ENCODE measurements at regions not wholly inside any gene's neighbourhood (a gene's known extent, or its start where the extent isn't known, plus 50 kb on each side); places are given as distances from the start of the nearest gene placed in this dataset.

DNA sequence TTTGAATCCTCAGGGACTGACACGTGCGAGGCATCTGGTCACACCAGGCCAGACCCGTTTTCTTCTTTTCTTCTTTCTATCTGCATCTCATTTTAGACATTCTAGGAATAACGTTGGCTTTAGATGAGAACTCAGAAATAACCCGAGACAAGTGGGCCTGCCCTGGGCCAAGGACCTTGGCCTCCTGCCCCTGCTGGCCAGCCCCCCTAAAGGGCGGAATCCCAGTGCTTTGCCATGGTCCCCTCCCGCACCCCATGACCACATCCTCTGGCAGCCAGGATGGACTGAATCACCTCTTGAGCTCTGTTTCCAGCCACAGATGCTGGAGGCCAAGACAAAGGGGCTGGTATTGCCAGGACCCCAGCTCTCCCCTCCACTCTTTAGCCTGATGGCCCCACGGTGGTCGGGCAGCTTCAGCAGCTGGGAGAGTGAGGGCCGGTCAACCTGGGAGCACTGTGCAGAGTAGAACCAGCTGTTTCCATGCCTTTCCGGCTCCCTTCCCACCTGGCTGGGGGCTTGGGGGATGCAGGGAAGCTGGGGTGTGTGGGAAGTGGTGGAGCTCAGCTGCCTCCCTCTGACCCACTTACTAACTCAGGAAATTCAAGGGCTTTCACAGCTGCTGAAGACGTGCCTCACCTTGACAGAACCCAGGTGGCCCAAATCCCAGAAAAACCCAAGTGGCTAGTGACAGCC lies 190.9 kb downstream of the FAM43A start:
- Mint-ChIP-seq H3K4me3 (no peak overlapping the region), H3K36me3 (no peaks in the 10 kb centered on the region), H3K27ac (no peak overlapping the region), H3K4me1 (peaks cover 14 to 20% of the 10 kb centered on the region in 2 donors), H3K27me3 (ENCODE audit: low read depth in 2 of 2) (peaks cover 8 to 9% of the 10 kb centered on the region in 2 donors), H3K9me3 (no peaks in the 10 kb centered on the region)
- TF ChIP-seq, protein P1, sequence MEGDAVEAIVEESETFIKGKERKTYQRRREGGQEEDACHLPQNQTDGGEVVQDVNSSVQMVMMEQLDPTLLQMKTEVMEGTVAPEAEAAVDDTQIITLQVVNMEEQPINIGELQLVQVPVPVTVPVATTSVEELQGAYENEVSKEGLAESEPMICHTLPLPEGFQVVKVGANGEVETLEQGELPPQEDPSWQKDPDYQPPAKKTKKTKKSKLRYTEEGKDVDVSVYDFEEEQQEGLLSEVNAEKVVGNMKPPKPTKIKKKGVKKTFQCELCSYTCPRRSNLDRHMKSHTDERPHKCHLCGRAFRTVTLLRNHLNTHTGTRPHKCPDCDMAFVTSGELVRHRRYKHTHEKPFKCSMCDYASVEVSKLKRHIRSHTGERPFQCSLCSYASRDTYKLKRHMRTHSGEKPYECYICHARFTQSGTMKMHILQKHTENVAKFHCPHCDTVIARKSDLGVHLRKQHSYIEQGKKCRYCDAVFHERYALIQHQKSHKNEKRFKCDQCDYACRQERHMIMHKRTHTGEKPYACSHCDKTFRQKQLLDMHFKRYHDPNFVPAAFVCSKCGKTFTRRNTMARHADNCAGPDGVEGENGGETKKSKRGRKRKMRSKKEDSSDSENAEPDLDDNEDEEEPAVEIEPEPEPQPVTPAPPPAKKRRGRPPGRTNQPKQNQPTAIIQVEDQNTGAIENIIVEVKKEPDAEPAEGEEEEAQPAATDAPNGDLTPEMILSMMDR (IDR thresholded peaks at IDR 0.05), result no peak
- no peaks in the 10 kb centered on the region for H3K27me3 ChIP-seq (ENCODE audit: control insufficient read depth, insufficient read depth, low read length)
- WGBS (ENCODE audit: insufficient coverage), result 85% methylated on average over 12 of the region's 12 CpGs
- DNase-seq, result no peak
- intact Hi-C loops (cut with micrococcal nuclease), result no loop called here
- ATAC-seq, result no peak
- H3K4me3 ChIP-seq (ENCODE audit: low read length), result no peak overlapping the region
- no peak overlapping the region for H3K27ac ChIP-seq (ENCODE audit: low read length)
- H3K36me3 ChIP-seq (ENCODE audit: control insufficient read depth, insufficient read depth, low read length), result no peaks in the 10 kb centered on the region
- H3K4me1 ChIP-seq (ENCODE audit: control insufficient read depth, insufficient read depth, low read length), result peaks cover 30% of the 10 kb centered on the region
- H3K9me3 ChIP-seq (ENCODE audit: control insufficient read depth, insufficient read depth, low read length), result no peaks in the 10 kb centered on the region

DNA sequence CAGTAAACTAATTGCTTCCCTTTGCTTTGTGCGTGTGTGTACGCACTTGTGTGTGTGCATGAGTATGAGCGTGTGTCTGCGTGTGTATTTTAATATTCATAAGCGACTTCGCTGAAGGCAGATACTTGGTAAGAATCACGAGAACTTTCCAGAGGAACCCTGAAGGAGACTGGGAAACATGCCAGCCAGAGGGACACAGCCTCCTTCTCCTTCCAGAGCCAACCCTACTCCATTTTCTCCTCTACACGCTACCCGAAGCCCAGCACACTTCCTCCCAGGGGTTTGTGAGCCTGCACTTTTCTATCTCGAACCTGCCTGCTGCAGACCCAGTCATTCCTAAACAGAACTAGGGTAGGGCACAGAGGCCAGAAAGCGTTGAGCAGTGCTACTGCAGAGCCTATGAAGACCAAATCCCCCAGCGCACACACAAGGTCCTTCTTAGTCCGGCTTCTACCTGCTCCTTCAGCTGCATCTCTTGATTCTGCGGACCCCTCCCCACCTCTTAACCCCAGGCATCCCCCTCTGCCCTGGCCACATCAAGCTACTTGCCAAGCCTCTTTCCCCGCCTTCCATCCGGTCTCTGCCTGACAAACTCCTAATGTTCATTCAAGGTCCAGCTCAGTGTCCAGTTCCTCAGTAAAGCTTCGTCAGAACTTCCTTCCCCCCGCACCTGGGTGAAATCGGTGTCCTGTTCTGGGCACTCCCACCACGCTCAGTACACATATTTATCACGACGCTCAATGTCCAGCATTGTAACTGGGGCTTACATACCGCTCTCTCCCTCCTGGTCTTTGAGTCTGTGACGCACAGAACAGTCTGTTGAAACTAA lies 191.8 kb downstream of the FAM43A start:
- Mint-ChIP-seq H3K9me3 (no peaks in the 10 kb centered on the region), H3K4me1 (peaks cover 14 to 15% of the 10 kb centered on the region in 2 donors), H3K27me3 (ENCODE audit: low read depth in 2 of 2) (peaks cover 8 to 9% of the 10 kb centered on the region in 2 donors), H3K36me3 (no peaks in the 10 kb centered on the region), H3K27ac (no peak overlapping the region), H3K4me3 (no peak overlapping the region)
- 88% methylated on average over 24 of the region's 24 CpGs for WGBS (ENCODE audit: insufficient coverage)
- no peaks in the 10 kb centered on the region for H3K9me3 ChIP-seq (ENCODE audit: control insufficient read depth, insufficient read depth, low read length)
- H3K27ac ChIP-seq (ENCODE audit: low read length), result no peak overlapping the region
- DNase-seq, result no peak
- peaks cover 24% of the 10 kb centered on the region for H3K4me1 ChIP-seq (ENCODE audit: control insufficient read depth, insufficient read depth, low read length)
- no peak for ATAC-seq
- intact Hi-C loops (cut with micrococcal nuclease), result no loop called here
- TF ChIP-seq, protein P1 (IDR thresholded peaks at IDR 0.05), result no peak
- H3K36me3 ChIP-seq (ENCODE audit: control insufficient read depth, insufficient read depth, low read length), result no peaks in the 10 kb centered on the region
- no peak overlapping the region for H3K4me3 ChIP-seq (ENCODE audit: low read length)
- H3K27me3 ChIP-seq (ENCODE audit: control insufficient read depth, insufficient read depth, low read length), result no peaks in the 10 kb centered on the region

DNA sequence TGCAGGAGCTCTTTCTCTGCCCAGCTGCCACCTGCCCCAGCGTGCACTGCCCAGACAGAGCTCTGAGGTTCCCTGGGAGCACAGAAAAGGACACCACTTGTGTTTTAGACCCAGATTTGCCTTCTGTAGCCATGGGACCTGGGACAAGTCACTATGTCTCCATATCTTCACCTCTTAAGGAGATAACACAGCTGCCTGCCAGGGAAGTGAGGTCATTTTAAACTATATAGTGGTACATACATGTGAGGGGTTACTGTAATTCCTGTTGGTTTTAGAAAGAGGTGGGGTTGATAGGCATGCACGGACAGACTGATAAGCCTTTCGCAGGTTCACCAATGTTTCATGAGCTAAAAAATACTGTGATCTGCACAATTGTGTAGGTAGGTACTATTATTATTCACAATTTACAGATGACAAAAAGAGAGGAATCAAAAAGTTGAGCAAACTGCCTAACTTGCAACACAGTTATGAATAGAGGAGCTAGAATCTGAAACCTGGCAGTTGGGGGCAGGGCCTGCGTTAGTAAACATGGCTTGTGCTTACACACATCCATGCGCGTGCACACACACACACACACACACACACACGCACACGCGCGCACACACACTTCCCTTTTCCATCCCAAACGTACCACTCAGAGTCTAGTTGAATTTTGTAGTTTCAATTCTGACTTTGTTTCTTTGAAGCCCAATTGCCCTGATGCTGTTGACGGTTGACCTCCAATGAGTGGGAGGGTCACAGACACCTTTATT lies 193.6 kb downstream of the FAM43A start:
- Histone ChIP-seq H3K27me3 (ENCODE audit: control insufficient read depth, insufficient read depth, low read length) (no peaks in the 10 kb centered on the region), H3K36me3 (ENCODE audit: control insufficient read depth, insufficient read depth, low read length) (no peaks in the 10 kb centered on the region), H3K27ac (ENCODE audit: low read length) (no peak overlapping the region), H3K4me1 (ENCODE audit: control insufficient read depth, insufficient read depth, low read length) (peaks cover 24% of the 10 kb centered on the region), H3K4me3 (ENCODE audit: low read length) (no peak overlapping the region), H3K9me3 (ENCODE audit: control insufficient read depth, insufficient read depth, low read length) (peaks cover 11% of the 10 kb centered on the region)
- Mint-ChIP-seq H3K27me3 (ENCODE audit: low read depth in 2 of 2) (peaks cover 8 to 9% of the 10 kb centered on the region in 2 donors), H3K9me3 (peaks cover 3 to 5% of the 10 kb centered on the region in 2 donors), H3K27ac (peak overlapping the region in 1 of 2 donors; percentile 52), H3K4me3 (no peak overlapping the region), H3K4me1 (peaks cover 14 to 15% of the 10 kb centered on the region in 2 donors), H3K36me3 (peaks cover 13% of the 10 kb centered on the region)
- 43% methylated on average over 10 of the region's 12 CpGs for WGBS (ENCODE audit: insufficient coverage)
- TF ChIP-seq, protein P1 (IDR thresholded peaks at IDR 0.05), result no peak
- intact Hi-C loops (cut with micrococcal nuclease), result no loop called here
- DNase-seq (no peak), ATAC-seq (no peak)
